Activated T-cell treated with anti-CD3 and anti-CD28 coated beads, Interleukin-2, amount 50 U/mL, for 4 hours (primary cell): ENCODE measurements at regions not wholly inside any gene's neighbourhood (a gene's known extent, or its start where the extent isn't known, plus 50 kb on each side); places are given as distances from the start of the nearest gene placed in this dataset.
A peak's percentile ranks its signal among the peaks of the same experiment; 100 is the strongest.
"Not testable (repeated sequence)": the region's sequence is repeated elsewhere in the genome, so short reads cannot be mapped to it uniquely, and the experiment has no call there.

Experiments
- ATAC-seq, 2 donors: fragments of 200-7000 bp; cut with Tn5 transposase; one replicate each; pipeline ENCODE4 v1.10.0; 2021
- DNase-seq: peaks from one replicate; pipeline ENCODE4 v3.0.0-alpha.2; 2020
- H3K27me3 Mint-ChIP-seq: one replicate; pipeline ENCODE4 v1.8.0; 2021; ENCODE audit warnings: low read depth, mixed read lengths
- H3K36me3 Mint-ChIP-seq: one replicate; pipeline ENCODE4 v1.8.0; 2022; ENCODE audit warnings: mixed read lengths; ENCODE audit not compliant: insufficient read depth
- H3K4me1 Mint-ChIP-seq: one replicate; pipeline ENCODE4 v1.8.0; 2021; ENCODE audit warnings: low read depth, mixed read lengths
- H3K4me3 Mint-ChIP-seq: one replicate; pipeline ENCODE4 v1.8.0; 2021; ENCODE audit warnings: mild to moderate bottlenecking, moderate library complexity, mixed read lengths
- H3K9me3 Mint-ChIP-seq: one replicate; pipeline ENCODE4 v1.8.0; 2021; ENCODE audit warnings: mixed read lengths

DNA sequence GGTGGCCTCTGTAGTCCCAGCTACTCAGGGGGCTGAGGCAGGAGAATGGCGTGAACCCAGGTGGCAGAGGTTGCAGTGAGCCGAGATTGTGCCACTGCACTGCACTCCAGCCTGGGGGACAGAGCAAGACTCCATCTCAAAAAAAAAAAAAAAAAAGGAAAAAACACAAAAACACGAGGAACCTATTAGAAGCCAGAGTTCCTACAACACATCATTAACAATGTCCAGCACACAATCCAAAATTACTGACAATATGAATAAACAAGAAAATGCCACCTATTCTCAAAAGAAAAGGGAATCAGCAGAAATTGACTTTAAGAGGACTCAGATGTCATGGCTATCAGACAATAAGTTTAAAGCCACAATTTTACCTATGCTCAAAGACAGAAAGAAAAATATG lies 57.3 kb upstream of the HS3ST3A1 start:
- DNase-seq, H3K27me3 Mint-ChIP-seq, H3K9me3 Mint-ChIP-seq, H3K4me1 Mint-ChIP-seq, ATAC-seq, H3K36me3 Mint-ChIP-seq, H3K4me3 Mint-ChIP-seq: not testable (repeated sequence)

DNA sequence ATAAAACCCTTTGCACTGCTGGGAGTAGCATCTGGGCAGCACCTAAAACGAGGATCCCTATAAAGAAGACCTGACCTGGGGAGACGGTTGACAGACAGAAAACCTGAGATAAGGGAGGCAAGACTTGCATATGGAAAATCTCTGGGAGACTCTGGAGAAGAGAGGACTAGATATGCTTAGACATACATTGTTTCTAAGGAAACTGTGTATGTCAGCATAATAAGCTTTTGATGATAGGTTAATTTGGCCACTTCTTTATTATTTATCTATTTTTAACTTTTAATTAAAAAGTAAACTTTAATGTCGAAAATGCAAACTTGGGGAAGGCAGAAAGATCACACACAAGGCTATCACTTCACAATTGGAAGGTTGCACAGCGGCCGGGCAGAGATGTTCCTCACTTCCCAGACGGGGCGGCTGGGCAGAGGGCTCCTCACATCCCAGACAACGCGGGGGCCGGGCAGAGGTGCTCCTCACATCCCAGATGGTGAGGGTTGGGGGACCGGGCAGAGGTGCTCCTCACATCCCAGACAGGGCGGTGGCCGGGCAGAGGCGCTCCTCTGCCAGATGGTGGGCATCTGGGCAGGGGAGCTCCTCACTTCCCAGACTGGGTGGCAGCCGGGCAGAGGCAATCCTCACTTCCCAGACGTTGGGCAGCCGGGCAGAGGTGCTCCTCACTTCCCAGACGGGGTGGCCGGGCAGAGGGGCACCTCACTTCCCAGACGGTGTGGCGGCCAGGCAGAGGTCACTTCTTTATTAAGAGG lies 64.3 kb upstream of the HS3ST3A1 start:
- no peak for ATAC-seq
- no peak for DNase-seq
- H3K9me3 Mint-ChIP-seq = peaks cover 25% of the 10 kb centered on the region
- no peak overlapping the region for H3K4me3 Mint-ChIP-seq
- peaks cover 13% of the 10 kb centered on the region for H3K27me3 Mint-ChIP-seq
- no peaks in the 10 kb centered on the region for H3K36me3 Mint-ChIP-seq
- H3K4me1 Mint-ChIP-seq = no peaks in the 10 kb centered on the region

DNA sequence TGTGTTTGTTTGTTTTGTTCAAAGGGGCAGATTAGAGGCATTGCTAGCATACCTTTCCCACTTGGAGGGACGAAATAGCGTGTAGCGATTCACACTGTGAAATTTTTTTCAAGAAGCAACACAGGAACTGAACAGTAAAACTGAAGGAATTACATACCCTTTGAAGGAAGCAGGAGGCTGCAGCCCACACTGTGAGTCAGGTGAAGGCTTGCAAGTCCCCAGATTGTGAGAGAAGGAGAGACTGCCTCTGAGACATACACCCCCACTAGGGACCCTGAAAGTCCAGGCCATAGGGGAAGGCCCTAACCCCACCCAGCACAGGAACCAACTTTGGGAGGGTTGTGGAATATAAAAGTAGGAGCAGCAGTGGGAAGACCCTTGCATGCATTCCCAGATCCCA lies 69.6 kb upstream of the HS3ST3A1 start:
- ATAC-seq (no peak), DNase-seq (no peak)
- Mint-ChIP-seq H3K36me3 (no peaks in the 10 kb centered on the region), H3K9me3 (peaks cover 25% of the 10 kb centered on the region), H3K27me3 (peaks cover 27% of the 10 kb centered on the region), H3K4me1 (no peaks in the 10 kb centered on the region), H3K4me3 (no peak overlapping the region)

DNA sequence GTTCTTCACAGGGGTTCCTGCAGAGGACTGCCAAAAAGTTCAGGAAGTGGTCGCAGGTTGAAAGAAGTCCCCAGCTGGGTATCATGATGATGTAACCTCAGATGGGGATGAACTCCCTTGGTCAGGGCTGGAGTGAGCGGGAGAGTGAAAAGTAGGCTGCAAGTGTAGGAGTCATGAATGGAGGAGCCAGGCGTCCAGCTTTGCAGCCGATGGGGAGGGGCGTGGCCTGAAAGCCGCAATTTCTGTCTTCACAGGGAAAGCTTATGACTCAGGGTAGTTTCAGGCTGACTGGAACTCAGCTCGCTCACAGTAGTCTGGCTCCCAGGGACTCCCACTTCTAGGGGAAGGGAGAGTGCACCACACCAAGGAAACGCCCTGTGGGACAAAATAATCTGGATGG lies 70.0 kb upstream of the HS3ST3A1 start:
- ATAC-seq (peak in 1 of 2 donors; percentile 27), DNase-seq (no peak)
- Mint-ChIP-seq H3K27me3 (peaks cover 27% of the 10 kb centered on the region), H3K9me3 (peaks cover 25% of the 10 kb centered on the region), H3K4me1 (no peaks in the 10 kb centered on the region), H3K36me3 (no peaks in the 10 kb centered on the region), H3K4me3 (no peak overlapping the region)

DNA sequence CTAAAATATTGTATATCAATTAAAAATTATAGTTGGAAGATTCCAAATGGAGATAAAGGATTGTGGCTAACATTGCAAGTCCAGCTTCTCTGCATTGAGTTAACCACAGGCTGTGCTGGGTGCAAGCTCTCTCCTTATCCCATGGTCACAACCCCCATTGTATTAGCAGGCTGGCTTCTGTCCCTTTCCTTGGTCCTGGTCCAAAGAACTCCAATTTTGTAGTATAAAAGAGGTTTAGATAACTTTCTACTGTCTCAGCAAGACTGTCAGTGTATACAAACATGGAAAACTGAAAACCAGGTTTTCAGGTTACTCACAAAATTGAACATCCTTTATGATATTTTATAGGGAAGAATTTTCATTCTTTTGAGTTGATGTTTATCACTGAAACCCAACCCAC lies 76.6 kb upstream of the HS3ST3A1 start:
- Mint-ChIP-seq H3K36me3 (no peaks in the 10 kb centered on the region), H3K4me1 (no peaks in the 10 kb centered on the region), H3K27me3 (peaks cover 20% of the 10 kb centered on the region), H3K9me3 (no peaks in the 10 kb centered on the region), H3K4me3 (no peak overlapping the region)
- no peak for DNase-seq
- no peak for ATAC-seq

DNA sequence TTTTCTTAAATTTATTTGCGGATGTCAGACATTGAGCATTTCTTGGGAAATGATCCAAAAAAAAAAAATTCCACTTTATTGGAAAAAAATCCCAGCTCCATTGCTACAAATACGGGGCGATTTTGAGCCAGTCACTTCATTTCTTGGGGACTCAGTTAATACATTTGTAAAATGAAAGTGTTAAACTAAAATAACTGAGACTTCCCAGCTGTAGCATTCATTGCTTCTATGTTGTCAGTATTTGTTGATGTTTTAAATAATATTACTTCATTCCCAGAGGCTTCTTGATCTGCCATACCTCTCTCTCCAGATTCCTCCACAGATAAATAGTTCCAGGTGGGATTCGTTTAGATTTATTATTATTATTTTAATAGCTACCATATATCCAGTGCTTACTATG lies 77.1 kb upstream of the HS3ST3A1 start:
- Mint-ChIP-seq H3K4me1 (no peaks in the 10 kb centered on the region), H3K27me3 (peaks cover 20% of the 10 kb centered on the region)

DNA sequence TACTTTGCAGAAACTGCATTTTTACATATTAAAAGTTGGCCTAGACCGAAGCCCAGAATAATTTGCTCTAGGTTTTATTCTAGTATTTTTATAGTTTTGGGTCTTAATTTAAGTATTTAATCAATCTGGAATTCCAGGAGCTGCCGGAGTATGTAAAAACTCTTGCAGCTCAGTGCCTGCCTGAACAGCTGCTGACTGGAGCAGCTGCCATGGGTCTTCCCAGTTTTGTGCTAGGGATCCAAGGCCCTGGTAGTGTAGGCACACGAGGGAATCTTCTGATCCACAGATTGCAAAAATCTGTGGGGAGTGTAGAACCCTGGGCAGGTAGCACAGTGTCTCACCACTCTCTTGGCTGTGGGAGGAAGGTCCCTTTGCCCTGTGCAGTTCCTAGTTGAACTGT lies 87.0 kb upstream of the HS3ST3A1 start:
- H3K9me3 Mint-ChIP-seq = no peaks in the 10 kb centered on the region
- H3K4me1 Mint-ChIP-seq = no peaks in the 10 kb centered on the region
- H3K4me3 Mint-ChIP-seq = no peak overlapping the region
- no peaks in the 10 kb centered on the region for H3K36me3 Mint-ChIP-seq
- DNase-seq = no peak
- no peak for ATAC-seq
- peaks cover 6% of the 10 kb centered on the region for H3K27me3 Mint-ChIP-seq

More for the DNA sequence above, 77.1 kb upstream of the HS3ST3A1 start:
- Mint-ChIP-seq H3K36me3 (no peaks in the 10 kb centered on the region), H3K4me3 (no peak overlapping the region), H3K9me3 (no peaks in the 10 kb centered on the region)
- DNase-seq = no peak
- no peak for ATAC-seq

DNA sequence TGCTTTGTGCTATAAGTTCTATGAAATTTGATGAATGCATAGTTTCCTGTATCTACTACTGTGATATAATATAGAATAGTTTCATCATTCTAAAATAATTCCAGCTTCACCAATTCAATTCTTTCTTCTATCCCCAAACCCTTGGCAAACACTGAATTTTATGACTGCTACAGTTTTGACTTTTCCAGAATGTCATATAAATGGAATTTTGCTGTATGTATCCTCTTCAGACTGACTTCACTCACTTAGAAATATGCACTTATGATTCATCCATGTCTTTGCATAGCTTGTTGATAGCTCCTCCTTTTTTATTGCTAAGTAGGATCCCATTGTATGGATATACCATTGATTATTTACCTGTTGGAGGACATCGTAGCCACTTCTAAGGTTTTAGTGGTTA lies 89.1 kb upstream of the HS3ST3A1 start:
- Mint-ChIP-seq H3K9me3 (no peaks in the 10 kb centered on the region), H3K27me3 (peaks cover 5% of the 10 kb centered on the region), H3K36me3 (no peaks in the 10 kb centered on the region), H3K4me1 (no peaks in the 10 kb centered on the region), H3K4me3 (no peak overlapping the region)
- DNase-seq (no peak), ATAC-seq (no peak)

DNA sequence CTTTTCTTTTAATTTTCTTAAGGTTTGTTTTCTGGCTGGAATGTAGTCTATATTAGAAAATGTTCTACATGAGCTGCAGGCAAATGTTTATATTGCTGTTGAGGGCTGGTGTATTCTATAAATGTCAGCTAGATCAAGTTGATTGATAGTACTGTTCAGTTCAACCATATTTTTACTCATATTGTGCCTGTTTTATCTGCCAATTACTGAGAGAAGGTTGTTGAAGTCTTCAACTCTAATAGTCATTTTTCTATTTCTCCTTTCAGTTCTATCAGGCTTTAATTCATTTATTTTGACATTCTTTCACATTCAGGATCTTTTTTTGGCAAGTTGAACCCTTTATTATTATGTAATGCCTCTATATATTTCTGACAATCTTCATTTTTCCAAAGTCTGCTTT lies 93.2 kb upstream of the HS3ST3A1 start:
- ATAC-seq (no peak), DNase-seq (no peak)
- H3K4me3 Mint-ChIP-seq = no peak overlapping the region
- peaks cover 17% of the 10 kb centered on the region for H3K27me3 Mint-ChIP-seq
- peaks cover 10% of the 10 kb centered on the region for H3K9me3 Mint-ChIP-seq
- H3K36me3 Mint-ChIP-seq = no peaks in the 10 kb centered on the region
- H3K4me1 Mint-ChIP-seq = no peaks in the 10 kb centered on the region

DNA sequence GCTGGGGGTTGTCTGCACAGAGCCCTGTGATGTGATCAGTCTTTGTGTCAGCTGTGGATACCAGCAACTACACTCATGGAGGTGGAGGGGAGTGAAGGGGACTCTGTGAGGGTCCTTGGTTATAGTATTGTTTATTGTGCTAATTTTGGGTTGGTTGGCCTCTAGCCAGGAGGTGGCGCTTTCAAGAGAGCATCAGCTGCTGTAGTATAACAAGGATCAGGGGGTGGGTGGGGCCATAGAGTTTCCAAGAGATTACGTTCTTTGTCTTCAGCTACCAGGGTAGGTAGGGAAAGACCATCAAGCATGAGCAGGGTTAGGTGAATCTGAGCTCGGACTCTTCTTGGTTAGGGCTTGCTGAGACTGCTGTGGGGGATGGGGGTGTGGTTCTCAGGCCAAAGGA lies 97.1 kb upstream of the HS3ST3A1 start:
- H3K27me3 Mint-ChIP-seq = peaks cover 20% of the 10 kb centered on the region
- peaks cover 10% of the 10 kb centered on the region for H3K9me3 Mint-ChIP-seq
- DNase-seq = no peak
- H3K4me3 Mint-ChIP-seq = no peak overlapping the region
- no peak for ATAC-seq
- no peaks in the 10 kb centered on the region for H3K36me3 Mint-ChIP-seq
- H3K4me1 Mint-ChIP-seq = no peaks in the 10 kb centered on the region

DNA sequence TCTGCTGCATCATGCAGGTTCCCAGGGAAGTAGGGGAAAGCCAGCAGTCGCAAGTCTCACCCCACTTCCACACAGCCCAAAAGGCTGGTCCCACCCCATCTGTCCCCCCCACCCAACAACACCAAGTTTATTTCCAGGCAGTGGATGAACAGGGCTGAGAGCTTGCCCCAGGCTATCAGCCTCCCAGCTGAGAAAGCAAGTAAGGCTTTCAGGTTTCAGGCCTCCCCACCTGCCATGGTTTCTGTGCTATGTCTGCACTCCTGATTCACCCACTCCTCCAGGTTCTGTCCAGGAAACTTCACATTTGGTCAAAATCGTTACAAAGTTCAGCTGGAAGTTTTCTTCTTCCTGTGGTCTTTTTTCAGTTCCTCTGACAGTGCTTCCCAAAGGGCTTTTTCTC lies 97.5 kb upstream of the HS3ST3A1 start:
- Mint-ChIP-seq H3K9me3 (peaks cover 10% of the 10 kb centered on the region), H3K4me3 (no peak overlapping the region)
- no peak for ATAC-seq

DNA sequence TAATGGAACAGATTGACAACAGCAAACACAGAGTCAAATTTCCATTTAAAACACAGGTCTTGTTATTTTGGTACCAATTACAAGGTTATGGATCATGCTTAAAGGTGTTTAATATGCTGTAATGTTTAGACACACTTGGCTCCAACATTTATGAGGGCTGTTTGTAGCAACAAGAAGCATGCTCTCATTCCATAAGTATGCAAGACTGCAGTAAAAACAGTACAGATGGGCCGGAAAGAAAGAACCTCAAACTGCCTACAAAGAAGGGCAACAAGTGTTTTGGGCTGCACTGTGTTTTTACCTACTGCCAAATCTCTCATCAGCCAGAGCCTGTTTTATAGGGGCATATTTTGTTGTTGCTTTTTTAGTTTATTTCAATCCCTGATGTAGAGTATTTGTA lies 100.5 kb upstream of the HS3ST3A1 start:
- Mint-ChIP-seq H3K27me3 (peaks cover 22% of the 10 kb centered on the region), H3K4me1 (no peaks in the 10 kb centered on the region), H3K9me3 (peaks cover 10% of the 10 kb centered on the region), H3K36me3 (no peaks in the 10 kb centered on the region), H3K4me3 (no peak overlapping the region)
- no peak for ATAC-seq
- no peak for DNase-seq

More for the DNA sequence above, 97.5 kb upstream of the HS3ST3A1 start:
- peaks cover 19% of the 10 kb centered on the region for H3K27me3 Mint-ChIP-seq
- DNase-seq = no peak
- H3K4me1 Mint-ChIP-seq = no peaks in the 10 kb centered on the region
- no peaks in the 10 kb centered on the region for H3K36me3 Mint-ChIP-seq

DNA sequence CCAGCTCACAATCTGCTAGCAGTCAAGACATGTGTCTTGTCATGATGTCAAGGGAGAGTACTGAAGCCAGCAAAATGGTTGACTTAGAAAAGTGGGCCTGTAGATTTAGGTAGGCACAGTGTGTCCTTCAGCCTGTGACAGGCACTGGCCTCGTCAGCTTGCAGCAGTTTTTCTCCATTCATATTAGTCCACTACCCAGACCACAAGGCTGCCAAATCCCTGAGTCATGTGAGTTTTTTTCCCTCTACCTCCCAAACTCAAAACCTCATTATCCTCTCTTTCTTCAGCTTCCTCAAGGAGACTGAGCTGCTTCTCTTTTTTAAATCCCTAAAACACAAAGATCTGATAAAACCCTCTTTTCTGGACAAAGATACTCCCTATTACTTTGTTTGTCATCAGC lies 102.6 kb upstream of the HS3ST3A1 start:
- Mint-ChIP-seq H3K4me3 (no peak overlapping the region), H3K9me3 (no peaks in the 10 kb centered on the region), H3K4me1 (no peaks in the 10 kb centered on the region), H3K36me3 (no peaks in the 10 kb centered on the region), H3K27me3 (peaks cover 15% of the 10 kb centered on the region)
- no peak for DNase-seq
- ATAC-seq = no peak

DNA sequence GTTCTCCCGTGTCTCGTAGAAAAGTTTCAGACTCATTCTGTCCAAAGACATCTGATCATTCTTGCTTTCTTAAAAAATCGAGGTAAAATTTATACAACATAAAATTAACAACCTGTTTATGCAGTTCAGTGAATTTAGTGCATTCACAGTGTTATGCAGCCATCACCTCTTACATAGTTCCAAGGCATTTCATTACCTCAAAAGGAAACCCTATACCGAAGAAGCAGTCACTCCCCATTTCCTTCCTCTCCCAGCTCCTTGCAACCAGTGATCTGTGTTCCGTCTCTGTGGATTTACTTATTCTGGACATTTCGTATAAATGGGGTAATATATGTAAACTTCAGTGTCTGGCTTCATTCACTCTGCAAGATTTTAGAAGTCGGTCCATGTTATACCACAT lies 103.5 kb upstream of the HS3ST3A1 start:
- ATAC-seq = no peak
- H3K27me3 Mint-ChIP-seq = peaks cover 8% of the 10 kb centered on the region
- no peaks in the 10 kb centered on the region for H3K9me3 Mint-ChIP-seq
- no peak overlapping the region for H3K4me3 Mint-ChIP-seq
- DNase-seq = no peak
- no peaks in the 10 kb centered on the region for H3K36me3 Mint-ChIP-seq
- H3K4me1 Mint-ChIP-seq = no peaks in the 10 kb centered on the region

DNA sequence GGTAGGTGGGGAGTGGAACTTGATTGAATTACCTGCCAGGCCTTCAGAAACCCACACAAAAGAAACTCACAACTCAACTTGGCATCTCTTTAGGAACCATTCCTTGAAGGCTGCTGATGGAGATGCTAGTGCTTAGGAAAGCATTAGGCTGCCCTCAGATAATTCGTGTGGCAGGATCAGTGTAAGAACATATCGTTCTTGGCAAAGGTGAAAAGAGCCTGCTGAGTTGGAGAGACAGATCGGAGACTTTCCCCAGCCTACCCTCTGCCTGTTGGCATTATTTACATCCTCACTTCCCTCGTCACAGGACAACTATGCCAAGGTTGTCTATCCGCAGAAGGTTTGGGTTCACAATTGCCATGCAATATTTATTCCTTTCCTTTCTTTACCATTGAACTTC lies 120.0 kb upstream of the HS3ST3A1 start:
- Mint-ChIP-seq H3K36me3 (no peaks in the 10 kb centered on the region), H3K27me3 (peaks cover 3% of the 10 kb centered on the region), H3K4me3 (no peak overlapping the region)

More for the DNA sequence above, 120.0 kb upstream of the HS3ST3A1 start:
- Mint-ChIP-seq H3K9me3 (no peaks in the 10 kb centered on the region), H3K4me1 (no peaks in the 10 kb centered on the region)
- no peak for ATAC-seq
- no peak for DNase-seq
